GM12873 (cell line): ENCODE measurements at regions not wholly inside any gene's neighbourhood (a gene's known extent, or its start where the extent isn't known, plus 50 kb on each side); places are given as distances from the start of the nearest gene placed in this dataset.

ENCODE experiments used
- CTCF ChIP-seq: IDR thresholded peaks from 2 replicates; pipeline ENCODE4 v1.5.1; 2012; ENCODE audit warnings: low read depth, mild to moderate bottlenecking, moderate library complexity, low read length, control low read depth; ENCODE audit not compliant: insufficient read depth; ENCODE audit errors: missing control alignments

GRCh38 chr14:22221508-22221907 lies 367.5 kb downstream of the DAD1 start:
- peak; percentile 51 for TF ChIP-seq CTCF

- TF ChIP-seq CTCF, result no peak
Measured at GRCh38 chr14:22220427-22220826, 368.6 kb downstream of the DAD1 start.

GRCh38 chr14:22218728-22219127 lies 370.3 kb downstream of the DAD1 start:
- no peak for TF ChIP-seq CTCF

GRCh38 chr14:22213120-22213519 lies 375.9 kb downstream of the DAD1 start:
- no peak for TF ChIP-seq CTCF

- no peak for TF ChIP-seq CTCF
Measured at GRCh38 chr14:22210906-22211305, 378.1 kb downstream of the DAD1 start.

- TF ChIP-seq CTCF, result no peak
Measured at GRCh38 chr14:22210026-22210425, 379.0 kb downstream of the DAD1 start.

GRCh38 chr14:22203036-22203435 lies 386.0 kb downstream of the DAD1 start:
- TF ChIP-seq CTCF, result no peak
